GM12873 (cell line): ENCODE measurements at regions not wholly inside any gene's neighbourhood (a gene's known extent, or its start where the extent isn't known, plus 50 kb on each side); places are given as distances from the start of the nearest gene placed in this dataset.

Source experiments
- TF ChIP-seq, protein P1 (sequence below): IDR thresholded peaks from 2 replicates; pipeline ENCODE4 v1.5.1; 2012; ENCODE audit warnings: low read depth, mild to moderate bottlenecking, moderate library complexity, low read length, control low read depth; ENCODE audit not compliant: insufficient read depth; ENCODE audit errors: missing control alignments

DNA sequence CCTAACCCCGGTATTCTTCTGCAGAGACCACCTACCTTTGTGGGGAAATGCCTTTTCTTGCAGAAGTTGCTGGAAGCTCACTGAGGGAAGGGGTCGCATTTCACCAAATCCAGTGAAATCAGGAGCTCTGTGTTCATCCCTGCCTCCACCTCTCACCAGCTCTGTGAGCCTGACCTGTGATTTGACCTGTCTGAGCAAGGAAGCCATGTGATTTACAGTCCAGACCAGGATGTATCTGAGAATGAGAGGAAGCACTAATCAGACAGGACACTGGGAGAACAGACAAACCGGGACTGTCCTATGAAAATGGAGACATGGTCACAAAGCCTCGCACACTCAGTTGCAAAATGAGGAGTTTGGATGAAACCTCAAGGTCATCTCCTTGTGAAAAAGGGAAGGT is 285.4 kb downstream of the BCL11A start:
- TF ChIP-seq, protein P1, sequence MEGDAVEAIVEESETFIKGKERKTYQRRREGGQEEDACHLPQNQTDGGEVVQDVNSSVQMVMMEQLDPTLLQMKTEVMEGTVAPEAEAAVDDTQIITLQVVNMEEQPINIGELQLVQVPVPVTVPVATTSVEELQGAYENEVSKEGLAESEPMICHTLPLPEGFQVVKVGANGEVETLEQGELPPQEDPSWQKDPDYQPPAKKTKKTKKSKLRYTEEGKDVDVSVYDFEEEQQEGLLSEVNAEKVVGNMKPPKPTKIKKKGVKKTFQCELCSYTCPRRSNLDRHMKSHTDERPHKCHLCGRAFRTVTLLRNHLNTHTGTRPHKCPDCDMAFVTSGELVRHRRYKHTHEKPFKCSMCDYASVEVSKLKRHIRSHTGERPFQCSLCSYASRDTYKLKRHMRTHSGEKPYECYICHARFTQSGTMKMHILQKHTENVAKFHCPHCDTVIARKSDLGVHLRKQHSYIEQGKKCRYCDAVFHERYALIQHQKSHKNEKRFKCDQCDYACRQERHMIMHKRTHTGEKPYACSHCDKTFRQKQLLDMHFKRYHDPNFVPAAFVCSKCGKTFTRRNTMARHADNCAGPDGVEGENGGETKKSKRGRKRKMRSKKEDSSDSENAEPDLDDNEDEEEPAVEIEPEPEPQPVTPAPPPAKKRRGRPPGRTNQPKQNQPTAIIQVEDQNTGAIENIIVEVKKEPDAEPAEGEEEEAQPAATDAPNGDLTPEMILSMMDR, result no peak

DNA sequence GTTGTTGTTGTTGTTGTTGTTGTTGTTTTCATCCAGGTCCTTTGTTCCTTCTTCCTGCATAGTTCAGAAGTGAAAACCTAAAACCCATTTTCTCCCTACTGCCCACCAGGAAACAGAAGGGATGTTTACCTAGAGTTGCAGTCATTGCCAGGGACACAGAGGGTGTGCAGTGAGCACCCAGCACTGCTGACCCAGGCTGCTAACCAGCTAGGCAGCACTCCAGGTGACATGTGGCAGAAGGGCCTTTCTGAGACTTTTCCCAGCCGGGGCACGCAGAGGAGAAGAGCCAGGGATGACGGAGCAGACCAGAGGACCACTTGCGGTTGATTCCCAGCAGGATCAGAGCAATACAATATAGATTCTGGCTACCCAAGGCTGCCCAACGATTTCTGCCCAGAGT is 286.3 kb downstream of the BCL11A start:
- TF ChIP-seq, protein P1, result no peak

DNA sequence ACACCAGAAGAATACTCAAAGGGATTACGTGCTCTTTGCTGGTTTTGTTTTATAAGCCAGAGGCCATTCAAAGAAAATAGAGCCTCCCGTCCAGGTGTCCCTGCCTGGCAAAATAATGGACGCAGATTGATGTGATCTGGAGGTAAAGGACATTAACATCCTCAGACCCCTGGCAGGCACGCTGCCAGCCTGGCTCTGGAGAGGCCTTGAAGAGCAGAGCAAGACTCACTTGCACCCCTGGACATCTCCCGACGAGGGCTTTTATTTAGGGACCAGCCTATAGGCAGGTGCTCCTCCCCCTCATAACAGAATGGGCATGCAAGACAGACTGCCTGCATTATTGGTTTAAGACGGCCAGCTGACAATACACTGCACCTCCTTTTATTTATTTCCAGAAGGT is 291.3 kb downstream of the BCL11A start:
- TF ChIP-seq, protein P1, result no peak

DNA sequence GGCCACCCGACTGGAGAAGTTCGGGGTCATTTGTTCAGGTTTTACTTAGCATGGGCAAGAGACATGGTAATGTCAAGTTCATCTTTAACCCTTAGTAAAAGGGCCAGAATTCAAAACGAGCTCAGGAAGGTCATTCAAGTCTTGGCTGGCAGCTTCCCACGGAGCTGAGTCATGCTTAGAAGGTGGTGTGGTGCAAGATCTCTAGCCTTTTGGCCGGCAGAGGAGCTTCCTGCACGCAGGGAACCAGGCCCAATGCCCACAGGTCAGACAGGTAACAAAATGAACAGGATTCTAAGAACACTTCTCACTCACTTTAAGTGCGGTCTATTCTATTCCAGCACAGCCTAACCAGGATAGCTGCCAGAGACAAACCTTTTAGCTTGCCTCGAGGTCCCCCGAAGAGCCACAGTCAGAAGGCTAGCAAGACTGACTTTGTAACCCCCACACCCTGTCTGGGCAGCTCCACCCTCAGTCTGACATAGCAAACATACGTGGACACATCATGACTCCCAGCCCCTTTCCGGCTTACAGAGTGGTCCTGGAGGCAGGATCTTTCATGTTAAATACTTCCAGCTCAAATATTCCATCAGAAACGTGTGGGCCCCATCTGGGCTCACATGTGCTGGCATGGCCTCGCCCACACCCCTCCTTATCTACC is 292.7 kb downstream of the BCL11A start:
- TF ChIP-seq, protein P1, result no peak

DNA sequence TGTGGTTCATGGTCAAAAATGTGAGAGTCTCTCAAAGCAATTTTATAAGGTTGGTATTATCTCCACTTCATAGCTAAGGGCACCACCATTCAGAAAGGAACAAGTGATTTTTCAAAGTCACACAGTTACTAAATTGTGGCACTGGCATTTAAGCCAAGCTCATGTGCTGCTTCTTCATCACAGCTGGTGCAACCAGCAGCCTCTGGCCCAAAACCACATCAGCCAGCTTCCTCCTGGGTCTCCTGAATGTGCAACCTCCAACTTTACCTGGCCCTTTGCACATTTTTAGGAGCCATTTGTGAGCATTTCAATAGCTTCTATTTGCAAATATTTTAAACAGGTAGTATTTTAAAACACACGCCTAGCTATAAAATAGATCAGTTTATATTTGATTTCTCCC is 293.7 kb downstream of the BCL11A start:
- TF ChIP-seq, protein P1, result no peak

DNA sequence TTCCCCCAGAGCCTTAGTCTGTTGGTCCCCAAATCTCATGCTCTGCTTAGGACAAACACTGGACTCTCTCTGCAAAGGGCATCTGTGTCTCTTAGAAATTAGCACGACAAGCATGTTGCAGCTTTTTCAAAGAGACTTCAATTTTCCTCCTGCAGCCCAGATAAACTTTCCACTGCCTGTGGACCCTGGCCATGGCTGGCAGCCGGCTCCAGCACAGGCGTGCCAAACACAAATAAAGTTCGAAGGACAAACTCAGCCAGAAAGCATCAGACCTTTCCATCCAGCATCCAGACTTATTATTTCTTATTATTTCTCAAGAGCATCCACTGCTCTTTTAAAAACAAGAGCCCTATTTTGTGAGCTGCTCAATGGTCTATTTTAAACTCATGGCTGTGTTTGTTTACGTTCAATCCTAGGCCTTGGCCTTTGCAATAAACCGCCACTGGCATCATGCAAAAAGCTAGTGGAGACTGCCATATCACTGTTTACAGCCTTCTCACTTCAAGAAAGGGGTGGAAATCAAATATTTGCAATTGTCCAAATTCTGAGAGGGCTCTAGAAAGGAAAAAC is 300.8 kb downstream of the BCL11A start:
- TF ChIP-seq, protein P1, result no peak

DNA sequence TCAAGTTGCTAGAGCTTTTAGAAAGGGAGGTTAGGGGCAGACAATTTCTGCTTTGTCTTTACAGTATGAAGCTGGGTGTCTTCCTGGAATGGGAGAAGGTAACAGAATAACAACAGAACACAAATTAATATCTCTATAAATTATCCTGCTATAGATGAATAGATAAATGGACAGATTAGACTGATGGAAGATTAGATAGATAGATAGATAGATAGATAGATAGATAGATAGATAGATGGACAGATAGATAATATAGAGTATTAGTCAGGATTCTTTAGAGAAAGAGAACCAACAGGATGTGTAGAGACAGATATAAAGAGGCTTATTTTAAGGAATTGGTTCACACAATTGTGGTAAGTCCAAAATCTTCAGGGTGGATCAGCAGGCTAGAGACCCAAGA is 302.2 kb downstream of the BCL11A start:
- TF ChIP-seq, protein P1, result no peak
